ENCODE measurements at regions not wholly inside any gene's neighbourhood (a gene's known extent, or its start where the extent isn't known, plus 50 kb on each side); places are given as distances from the start of the nearest gene placed in this dataset.

DNA sequence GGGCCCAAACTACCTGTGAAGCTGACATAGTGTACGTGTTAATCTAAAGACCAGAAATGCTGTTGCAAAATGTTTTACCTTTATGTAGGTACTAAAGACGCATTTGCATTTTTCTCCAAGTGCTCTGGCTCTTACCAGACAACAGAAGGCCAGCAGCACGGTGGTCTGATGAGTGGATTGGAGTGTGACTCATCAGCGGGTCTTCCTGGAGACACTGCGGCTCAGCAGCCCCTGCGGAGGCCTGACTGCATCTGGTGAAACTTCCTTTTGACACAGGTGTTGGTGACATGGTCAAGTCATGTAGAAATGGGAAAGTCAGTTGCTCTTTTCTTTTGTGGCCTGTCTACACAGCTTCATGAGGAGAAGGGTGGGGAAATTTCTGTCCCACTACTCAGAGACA, 723.6 kb downstream of the INHBA start:
- peaks cover 7% of the 10 kb centered on the region for H3K9me3 Mint-ChIP-seq (ENCODE audit: unreplicated experiment)
- ChIA-PET CTCF (interaction anchor here (0.6 to 0.8 kb wide), 3 partner anchors 11 to 21 kb away, joined by 3 to 4 read pairs (median 3); no protein-coding TSS in a partner anchor), POLR2A (no interaction called here)
- intact Hi-C loops (cut with micrococcal nuclease) = no loop called here
- H3K4me3 Mint-ChIP-seq (ENCODE audit: unreplicated experiment) = no peak overlapping the region
- DNase-seq (ENCODE audit: unreplicated experiment) = no peak
- no peaks in the 10 kb centered on the region for H3K27me3 Mint-ChIP-seq (ENCODE audit: insufficient read depth, unreplicated experiment)
- H3K36me3 Mint-ChIP-seq (ENCODE audit: insufficient read depth, unreplicated experiment) = no peaks in the 10 kb centered on the region
- H3K4me1 Mint-ChIP-seq (ENCODE audit: insufficient read depth, unreplicated experiment) = no peaks in the 10 kb centered on the region
- H3K27ac Mint-ChIP-seq (ENCODE audit: low read depth, unreplicated experiment) = no peak overlapping the region
- BruUV-seq (replicated peaks) = no TSS peak
- TF ChIP-seq, protein P1, sequence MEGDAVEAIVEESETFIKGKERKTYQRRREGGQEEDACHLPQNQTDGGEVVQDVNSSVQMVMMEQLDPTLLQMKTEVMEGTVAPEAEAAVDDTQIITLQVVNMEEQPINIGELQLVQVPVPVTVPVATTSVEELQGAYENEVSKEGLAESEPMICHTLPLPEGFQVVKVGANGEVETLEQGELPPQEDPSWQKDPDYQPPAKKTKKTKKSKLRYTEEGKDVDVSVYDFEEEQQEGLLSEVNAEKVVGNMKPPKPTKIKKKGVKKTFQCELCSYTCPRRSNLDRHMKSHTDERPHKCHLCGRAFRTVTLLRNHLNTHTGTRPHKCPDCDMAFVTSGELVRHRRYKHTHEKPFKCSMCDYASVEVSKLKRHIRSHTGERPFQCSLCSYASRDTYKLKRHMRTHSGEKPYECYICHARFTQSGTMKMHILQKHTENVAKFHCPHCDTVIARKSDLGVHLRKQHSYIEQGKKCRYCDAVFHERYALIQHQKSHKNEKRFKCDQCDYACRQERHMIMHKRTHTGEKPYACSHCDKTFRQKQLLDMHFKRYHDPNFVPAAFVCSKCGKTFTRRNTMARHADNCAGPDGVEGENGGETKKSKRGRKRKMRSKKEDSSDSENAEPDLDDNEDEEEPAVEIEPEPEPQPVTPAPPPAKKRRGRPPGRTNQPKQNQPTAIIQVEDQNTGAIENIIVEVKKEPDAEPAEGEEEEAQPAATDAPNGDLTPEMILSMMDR (IDR thresholded peaks at IDR 0.05; ENCODE audit: unreplicated experiment) = no peak

DNA sequence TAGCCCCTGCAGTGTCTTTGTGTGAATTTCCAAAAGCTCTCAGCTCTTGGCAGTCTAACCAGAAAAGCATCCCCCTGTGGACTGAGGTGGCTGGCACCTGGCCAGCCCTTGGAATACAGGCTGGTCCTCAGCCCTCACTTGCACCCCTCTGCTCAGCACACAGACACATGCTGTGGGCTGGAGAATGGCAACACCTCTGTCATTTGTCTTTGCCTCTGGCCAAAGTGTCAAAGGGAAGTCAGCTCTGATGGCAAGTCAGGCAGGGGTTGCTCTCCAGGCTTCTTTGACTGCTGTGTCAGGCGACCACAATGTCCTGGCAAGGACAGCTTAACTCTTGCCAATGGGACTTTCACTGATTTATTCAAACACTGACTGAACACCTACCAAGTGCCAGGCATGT, 724.8 kb downstream of the INHBA start:
- intact Hi-C loops (cut with micrococcal nuclease) = no loop called here
- TF ChIP-seq, protein P1 (IDR thresholded peaks at IDR 0.05; ENCODE audit: unreplicated experiment) = no peak
- no peaks in the 10 kb centered on the region for H3K27me3 Mint-ChIP-seq (ENCODE audit: insufficient read depth, unreplicated experiment)

DNA sequence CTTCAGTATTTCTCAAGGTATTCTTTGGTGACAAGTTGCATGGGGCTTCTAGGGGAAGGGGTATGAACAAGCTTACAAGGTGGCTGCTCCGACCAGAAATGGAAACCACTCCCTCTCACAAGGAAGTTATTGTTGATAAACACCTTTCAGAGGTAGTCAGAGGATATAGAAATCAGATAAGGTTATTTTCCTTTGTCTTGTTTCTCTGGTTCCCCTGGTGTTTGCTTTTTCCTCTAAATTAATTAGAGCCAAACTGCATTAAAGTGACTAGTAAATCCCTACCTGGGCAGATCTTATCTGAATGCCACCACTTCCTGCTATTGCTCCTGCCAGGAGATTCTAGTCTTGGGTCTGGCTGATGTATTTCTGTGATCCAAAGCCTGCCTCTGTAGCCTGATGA, 725.4 kb downstream of the INHBA start:
- peaks cover 7% of the 10 kb centered on the region for H3K9me3 Mint-ChIP-seq (ENCODE audit: unreplicated experiment)
- ChIA-PET POLR2A (no interaction called here), CTCF (no interaction called here)
- no peaks in the 10 kb centered on the region for H3K36me3 Mint-ChIP-seq (ENCODE audit: insufficient read depth, unreplicated experiment)
- DNase-seq (ENCODE audit: unreplicated experiment) = no peak
- no peaks in the 10 kb centered on the region for H3K27me3 Mint-ChIP-seq (ENCODE audit: insufficient read depth, unreplicated experiment)
- no peak overlapping the region for H3K27ac Mint-ChIP-seq (ENCODE audit: low read depth, unreplicated experiment)
- intact Hi-C loops (cut with micrococcal nuclease) = no loop called here
- TF ChIP-seq, protein P1 (IDR thresholded peaks at IDR 0.05; ENCODE audit: unreplicated experiment) = no peak
- no TSS peak for BruUV-seq (replicated peaks)
- H3K4me3 Mint-ChIP-seq (ENCODE audit: unreplicated experiment) = no peak overlapping the region
- no peaks in the 10 kb centered on the region for H3K4me1 Mint-ChIP-seq (ENCODE audit: insufficient read depth, unreplicated experiment)

More for the DNA sequence above, 724.8 kb downstream of the INHBA start:
- H3K9me3 Mint-ChIP-seq (ENCODE audit: unreplicated experiment) = peaks cover 7% of the 10 kb centered on the region
- DNase-seq (ENCODE audit: unreplicated experiment) = no peak
- H3K4me3 Mint-ChIP-seq (ENCODE audit: unreplicated experiment) = no peak overlapping the region
- H3K27ac Mint-ChIP-seq (ENCODE audit: low read depth, unreplicated experiment) = no peak overlapping the region
- POLR2A ChIA-PET = no interaction called here
- CTCF ChIA-PET = interaction anchor here (0.7 kb wide), 1 partner anchor 9 kb away, joined by 3 read pairs; no protein-coding TSS in a partner anchor
- H3K4me1 Mint-ChIP-seq (ENCODE audit: insufficient read depth, unreplicated experiment) = no peaks in the 10 kb centered on the region
- H3K36me3 Mint-ChIP-seq (ENCODE audit: insufficient read depth, unreplicated experiment) = no peaks in the 10 kb centered on the region
- BruUV-seq (replicated peaks) = no TSS peak

DNA sequence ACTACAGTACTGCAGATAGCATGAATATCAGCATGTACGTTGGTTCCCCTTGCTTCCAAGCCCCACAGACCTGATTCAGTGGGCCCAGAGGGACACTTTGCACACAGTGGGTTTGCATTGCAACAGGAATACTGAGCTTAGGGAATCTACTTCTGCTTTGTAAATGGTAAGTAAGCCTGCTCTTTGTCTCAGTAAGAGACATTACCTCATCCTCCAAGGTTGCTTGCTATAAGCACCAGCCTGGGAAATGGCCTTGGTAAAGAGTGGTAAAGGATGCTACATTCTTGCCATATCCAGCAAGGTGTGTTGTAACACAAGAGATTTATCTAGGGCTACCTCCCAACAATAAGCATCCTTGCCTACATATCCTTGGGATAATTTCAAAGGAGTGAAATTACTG, 730.5 kb downstream of the INHBA start:
- Mint-ChIP-seq H3K9me3 (ENCODE audit: unreplicated experiment) (no peaks in the 10 kb centered on the region), H3K27ac (ENCODE audit: low read depth, unreplicated experiment) (no peak overlapping the region), H3K36me3 (ENCODE audit: insufficient read depth, unreplicated experiment) (no peaks in the 10 kb centered on the region), H3K27me3 (ENCODE audit: insufficient read depth, unreplicated experiment) (no peaks in the 10 kb centered on the region), H3K4me3 (ENCODE audit: unreplicated experiment) (no peak overlapping the region), H3K4me1 (ENCODE audit: insufficient read depth, unreplicated experiment) (no peaks in the 10 kb centered on the region)
- no peak for DNase-seq (ENCODE audit: unreplicated experiment)
- no TSS peak for BruUV-seq (replicated peaks)
- ChIA-PET CTCF (no interaction called here), POLR2A (no interaction called here)
- intact Hi-C loops (cut with micrococcal nuclease) = no loop called here
- TF ChIP-seq, protein P1 (IDR thresholded peaks at IDR 0.05; ENCODE audit: unreplicated experiment) = no peak

Data from MCF 10A (cell line).